WTC11 (cell line): ENCODE measurements at regions not wholly inside any gene's neighbourhood (a gene's known extent, or its start where the extent isn't known, plus 50 kb on each side); places are given as distances from the start of the nearest gene placed in this dataset.

Source experiments
- ATAC-seq: fragments of 200-7000 bp; cut with Tn5 transposase; 2 replicates; pipeline ENCODE4 v1.10.0; 2021; ENCODE audit warnings: mild to moderate bottlenecking, moderate library complexity
- CTCF ChIA-PET: fragments of 300-600 bp; sonication (Branson Sonifier 250); formaldehyde crosslinking; loops from one replicate; lab custom pipeline; 2021; ENCODE audit warnings: antibody characterized with exemption; lab: Charles Lee
- POLR2A ChIA-PET: fragments of 350-600 bp; sonication (Branson Sonifier 250); formaldehyde crosslinking; loops from one replicate; lab custom pipeline; 2021; ENCODE audit warnings: antibody characterized with exemption; lab: Charles Lee
- DNase-seq: peaks from one replicate; pipeline ENCODE4 v3.0.0; 2021; ENCODE audit warnings: low spot score
- H3K27ac Mint-ChIP-seq: 2 replicates; pipeline ENCODE4 v1.8.0; 2021; ENCODE audit warnings: mixed read lengths
- H3K27me3 Mint-ChIP-seq: 2 replicates; pipeline ENCODE4 v1.8.0; 2021; ENCODE audit warnings: low read depth, mild to moderate bottlenecking, moderate library complexity, mixed read lengths
- H3K36me3 Mint-ChIP-seq: 2 replicates; pipeline ENCODE4 v1.8.0; 2021; ENCODE audit warnings: mixed read lengths
- H3K4me1 Mint-ChIP-seq: 2 replicates; pipeline ENCODE4 v1.8.0; 2022; ENCODE audit warnings: mixed read lengths
- H3K4me3 Mint-ChIP-seq: 2 replicates; pipeline ENCODE4 v1.8.0; 2021; ENCODE audit warnings: mild to moderate bottlenecking, moderate library complexity, mixed read lengths
- H3K9me3 Mint-ChIP-seq: 2 replicates; pipeline ENCODE4 v1.8.0; 2021; ENCODE audit warnings: mixed read lengths
- CBFB ChIP-seq: sonication (generic); formaldehyde crosslinking; IDR thresholded peaks from 2 replicates; pipeline ENCODE4 v1.8.1; 2022; ENCODE audit warnings: mild to moderate bottlenecking, low read depth, missing genetic modification reagents
- CREB1 ChIP-seq: sonication (generic); formaldehyde crosslinking; IDR thresholded peaks from 2 replicates; pipeline ENCODE4 v1.8.0; 2023; ENCODE audit warnings: mild to moderate bottlenecking, missing genetic modification reagents
- EMX1 ChIP-seq: fragments of 250-450 bp; sonication (Bioruptor Pico); IDR thresholded peaks from 2 replicates; pipeline ENCODE4 v1.8.0; 2021; ENCODE audit warnings: mild to moderate bottlenecking
- GTF2I ChIP-seq: fragments of 250-450 bp; sonication (Bioruptor Pico); conservative IDR thresholded peaks from 2 replicates; pipeline ENCODE4 v1.4.0; 2021; ENCODE audit warnings: mild to moderate bottlenecking
- NFYB ChIP-seq: sonication (generic); formaldehyde crosslinking; conservative IDR thresholded peaks from 2 replicates; pipeline ENCODE4 v1.8.0; 2022; ENCODE audit warnings: low read depth, missing genetic modification reagents
- NR1H2 ChIP-seq: sonication (generic); formaldehyde crosslinking; IDR thresholded peaks from 2 replicates; pipeline ENCODE4 v1.9.0; 2021; ENCODE audit warnings: mild to moderate bottlenecking, moderate library complexity, missing genetic modification reagents
- NR3C1 ChIP-seq: sonication (generic); formaldehyde crosslinking; conservative IDR thresholded peaks from 2 replicates; pipeline ENCODE4 v1.8.1; 2023; ENCODE audit warnings: low read depth, mild to moderate bottlenecking, missing genetic modification reagents
- RELA ChIP-seq: sonication (generic); formaldehyde crosslinking; IDR thresholded peaks from 2 replicates; pipeline ENCODE4 v1.8.1; 2022; ENCODE audit warnings: missing genetic modification reagents, mild to moderate bottlenecking, borderline replicate concordance
- RORB ChIP-seq: fragments of 250-450 bp; sonication (Bioruptor Pico); IDR thresholded peaks from 2 replicates; pipeline ENCODE4 v1.9.0; 2021; ENCODE audit warnings: mild to moderate bottlenecking
- SP1 ChIP-seq: sonication (generic); formaldehyde crosslinking; conservative IDR thresholded peaks from 2 replicates; pipeline ENCODE4 v1.8.1; 2022; ENCODE audit warnings: missing genetic modification reagents
- TEAD1 ChIP-seq: sonication (generic); formaldehyde crosslinking; IDR thresholded peaks from 2 replicates; pipeline ENCODE4 v1.8.0; 2022; ENCODE audit warnings: mild to moderate bottlenecking, missing genetic modification reagents
- TP53 ChIP-seq: sonication (generic); formaldehyde crosslinking; IDR thresholded peaks from 2 replicates; pipeline ENCODE4 v1.8.1; 2023; ENCODE audit warnings: mild to moderate bottlenecking, missing genetic modification reagents
- TF ChIP-seq, protein P1 (sequence below): sonication (generic); formaldehyde crosslinking; IDR thresholded peaks from 2 replicates; pipeline ENCODE4 v1.8.0; 2023; ENCODE audit warnings: missing genetic modification reagents
- TF ChIP-seq, protein P2 (sequence below): fragments of 250-450 bp; sonication (Bioruptor Pico); IDR thresholded peaks from 2 replicates; pipeline ENCODE4 v1.9.0; 2021; ENCODE audit warnings: mild to moderate bottlenecking
- TF ChIP-seq, protein P3 (sequence below): sonication (generic); formaldehyde crosslinking; IDR thresholded peaks from 2 replicates; pipeline ENCODE4 v1.8.0; 2023; ENCODE audit warnings: missing genetic modification reagents, mild to moderate bottlenecking, borderline replicate concordance
- TF ChIP-seq, protein P4 (sequence below): sonication (generic); formaldehyde crosslinking; IDR thresholded peaks from 2 replicates; pipeline ENCODE4 v1.8.0; 2022; ENCODE audit warnings: mild to moderate bottlenecking, missing genetic modification reagents
- TF ChIP-seq, protein P5 (sequence below): fragments of 250-450 bp; sonication (Bioruptor Pico); conservative IDR thresholded peaks from 2 replicates; pipeline ENCODE4 v1.9.0; 2021; ENCODE audit warnings: mild to moderate bottlenecking
- TF ChIP-seq, protein P6 (sequence below): sonication (generic); formaldehyde crosslinking; conservative IDR thresholded peaks from 2 replicates; pipeline ENCODE4 v1.8.1; 2023; ENCODE audit warnings: mild to moderate bottlenecking, low read depth, missing genetic modification reagents, moderate library complexity
- TF ChIP-seq, protein P7 (sequence below): sonication (generic); formaldehyde crosslinking; IDR thresholded peaks from 2 replicates; pipeline ENCODE4 v1.8.1; 2022; ENCODE audit warnings: low read depth, mild to moderate bottlenecking, moderate library complexity, missing genetic modification reagents, borderline replicate concordance

DNA sequence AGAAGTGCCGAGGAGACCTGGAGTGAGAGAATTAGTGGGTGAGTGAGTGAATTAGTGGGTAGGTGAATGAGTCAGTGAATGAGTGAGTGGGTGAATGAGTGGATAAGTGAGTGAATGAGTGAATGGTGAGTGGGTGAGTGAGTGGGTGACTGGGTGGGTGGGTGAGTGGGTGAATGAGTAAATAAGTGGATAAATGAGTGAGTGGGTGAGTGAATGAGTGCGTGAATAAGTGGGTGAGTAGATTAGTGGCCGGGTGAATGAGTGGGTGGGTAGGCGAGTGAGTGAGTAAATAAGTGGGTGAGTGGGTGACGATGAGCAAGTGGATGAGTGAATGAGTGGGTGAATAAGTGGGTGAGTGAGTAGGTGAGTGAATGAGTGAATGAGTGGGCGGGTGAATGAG lies 243.7 kb upstream of the MGMT start:
- H3K36me3 Mint-ChIP-seq = no peaks in the 10 kb centered on the region
- CTCF ChIA-PET = no interaction called here

DNA sequence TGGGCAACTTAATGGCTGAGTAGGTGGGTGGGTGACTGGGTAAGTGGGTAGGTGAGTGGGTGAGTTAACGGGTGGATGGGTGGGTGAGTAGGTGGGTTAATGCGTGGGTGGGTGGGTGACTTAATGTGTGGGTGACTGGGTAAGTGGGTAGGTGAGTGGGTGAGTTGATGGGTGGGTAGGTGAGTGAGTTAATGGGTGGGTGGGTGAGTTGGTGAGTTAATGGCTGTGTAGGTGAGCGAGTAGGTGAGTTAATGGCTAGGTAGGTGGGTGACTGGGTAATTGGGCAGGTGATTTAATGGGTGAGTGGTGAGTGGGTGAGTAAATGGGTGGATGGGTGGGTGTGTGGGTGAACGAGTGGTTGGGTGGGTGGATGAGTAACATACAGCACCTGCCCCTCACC lies 243.0 kb upstream of the MGMT start:
- no peak for ATAC-seq
- Mint-ChIP-seq H3K27me3 (no peaks in the 10 kb centered on the region; the same call in 1 of the 2 replicates), H3K27ac (no peak overlapping the region), H3K36me3 (no peaks in the 10 kb centered on the region), H3K4me1 (0 out of 2 replicates have a peak, but pooled peaks cover 10% of the 10 kb centered on the region), H3K9me3 (no peaks in the 10 kb centered on the region), H3K4me3 (no peak overlapping the region)
- ChIA-PET POLR2A (no interaction called here), CTCF (no interaction called here)
- no peak for DNase-seq
- TF ChIP-seq, protein P1, sequence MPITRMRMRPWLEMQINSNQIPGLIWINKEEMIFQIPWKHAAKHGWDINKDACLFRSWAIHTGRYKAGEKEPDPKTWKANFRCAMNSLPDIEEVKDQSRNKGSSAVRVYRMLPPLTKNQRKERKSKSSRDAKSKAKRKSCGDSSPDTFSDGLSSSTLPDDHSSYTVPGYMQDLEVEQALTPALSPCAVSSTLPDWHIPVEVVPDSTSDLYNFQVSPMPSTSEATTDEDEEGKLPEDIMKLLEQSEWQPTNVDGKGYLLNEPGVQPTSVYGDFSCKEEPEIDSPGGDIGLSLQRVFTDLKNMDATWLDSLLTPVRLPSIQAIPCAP (CRISPR knock-in tag) = no peak
- TF ChIP-seq NFYB (no peak), CREB1 (CRISPR knock-in tag) (no peak), SP1 (CRISPR knock-in tag) (no peak), RORB (CRISPR knock-in tag) (no peak)
- TF ChIP-seq, protein P2, sequence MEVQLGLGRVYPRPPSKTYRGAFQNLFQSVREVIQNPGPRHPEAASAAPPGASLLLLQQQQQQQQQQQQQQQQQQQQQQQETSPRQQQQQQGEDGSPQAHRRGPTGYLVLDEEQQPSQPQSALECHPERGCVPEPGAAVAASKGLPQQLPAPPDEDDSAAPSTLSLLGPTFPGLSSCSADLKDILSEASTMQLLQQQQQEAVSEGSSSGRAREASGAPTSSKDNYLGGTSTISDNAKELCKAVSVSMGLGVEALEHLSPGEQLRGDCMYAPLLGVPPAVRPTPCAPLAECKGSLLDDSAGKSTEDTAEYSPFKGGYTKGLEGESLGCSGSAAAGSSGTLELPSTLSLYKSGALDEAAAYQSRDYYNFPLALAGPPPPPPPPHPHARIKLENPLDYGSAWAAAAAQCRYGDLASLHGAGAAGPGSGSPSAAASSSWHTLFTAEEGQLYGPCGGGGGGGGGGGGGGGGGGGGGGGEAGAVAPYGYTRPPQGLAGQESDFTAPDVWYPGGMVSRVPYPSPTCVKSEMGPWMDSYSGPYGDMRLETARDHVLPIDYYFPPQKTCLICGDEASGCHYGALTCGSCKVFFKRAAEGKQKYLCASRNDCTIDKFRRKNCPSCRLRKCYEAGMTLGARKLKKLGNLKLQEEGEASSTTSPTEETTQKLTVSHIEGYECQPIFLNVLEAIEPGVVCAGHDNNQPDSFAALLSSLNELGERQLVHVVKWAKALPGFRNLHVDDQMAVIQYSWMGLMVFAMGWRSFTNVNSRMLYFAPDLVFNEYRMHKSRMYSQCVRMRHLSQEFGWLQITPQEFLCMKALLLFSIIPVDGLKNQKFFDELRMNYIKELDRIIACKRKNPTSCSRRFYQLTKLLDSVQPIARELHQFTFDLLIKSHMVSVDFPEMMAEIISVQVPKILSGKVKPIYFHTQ (CRISPR knock-in tag) = no peak

More for the DNA sequence above, 243.7 kb upstream of the MGMT start:
- no peak for ATAC-seq
- H3K27me3 Mint-ChIP-seq = no peaks in the 10 kb centered on the region; the same call in 1 of the 2 replicates
- TF ChIP-seq, protein P3, sequence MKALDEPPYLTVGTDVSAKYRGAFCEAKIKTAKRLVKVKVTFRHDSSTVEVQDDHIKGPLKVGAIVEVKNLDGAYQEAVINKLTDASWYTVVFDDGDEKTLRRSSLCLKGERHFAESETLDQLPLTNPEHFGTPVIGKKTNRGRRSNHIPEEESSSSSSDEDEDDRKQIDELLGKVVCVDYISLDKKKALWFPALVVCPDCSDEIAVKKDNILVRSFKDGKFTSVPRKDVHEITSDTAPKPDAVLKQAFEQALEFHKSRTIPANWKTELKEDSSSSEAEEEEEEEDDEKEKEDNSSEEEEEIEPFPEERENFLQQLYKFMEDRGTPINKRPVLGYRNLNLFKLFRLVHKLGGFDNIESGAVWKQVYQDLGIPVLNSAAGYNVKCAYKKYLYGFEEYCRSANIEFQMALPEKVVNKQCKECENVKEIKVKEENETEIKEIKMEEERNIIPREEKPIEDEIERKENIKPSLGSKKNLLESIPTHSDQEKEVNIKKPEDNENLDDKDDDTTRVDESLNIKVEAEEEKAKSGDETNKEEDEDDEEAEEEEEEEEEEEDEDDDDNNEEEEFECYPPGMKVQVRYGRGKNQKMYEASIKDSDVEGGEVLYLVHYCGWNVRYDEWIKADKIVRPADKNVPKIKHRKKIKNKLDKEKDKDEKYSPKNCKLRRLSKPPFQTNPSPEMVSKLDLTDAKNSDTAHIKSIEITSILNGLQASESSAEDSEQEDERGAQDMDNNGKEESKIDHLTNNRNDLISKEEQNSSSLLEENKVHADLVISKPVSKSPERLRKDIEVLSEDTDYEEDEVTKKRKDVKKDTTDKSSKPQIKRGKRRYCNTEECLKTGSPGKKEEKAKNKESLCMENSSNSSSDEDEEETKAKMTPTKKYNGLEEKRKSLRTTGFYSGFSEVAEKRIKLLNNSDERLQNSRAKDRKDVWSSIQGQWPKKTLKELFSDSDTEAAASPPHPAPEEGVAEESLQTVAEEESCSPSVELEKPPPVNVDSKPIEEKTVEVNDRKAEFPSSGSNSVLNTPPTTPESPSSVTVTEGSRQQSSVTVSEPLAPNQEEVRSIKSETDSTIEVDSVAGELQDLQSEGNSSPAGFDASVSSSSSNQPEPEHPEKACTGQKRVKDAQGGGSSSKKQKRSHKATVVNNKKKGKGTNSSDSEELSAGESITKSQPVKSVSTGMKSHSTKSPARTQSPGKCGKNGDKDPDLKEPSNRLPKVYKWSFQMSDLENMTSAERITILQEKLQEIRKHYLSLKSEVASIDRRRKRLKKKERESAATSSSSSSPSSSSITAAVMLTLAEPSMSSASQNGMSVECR (CRISPR knock-in tag) = no peak
- TF ChIP-seq GTF2I (CRISPR knock-in tag) = no peak
- no peak for TF ChIP-seq RELA (CRISPR knock-in tag)
- no peak for TF ChIP-seq TEAD1 (CRISPR knock-in tag)
- TF ChIP-seq, protein P4, sequence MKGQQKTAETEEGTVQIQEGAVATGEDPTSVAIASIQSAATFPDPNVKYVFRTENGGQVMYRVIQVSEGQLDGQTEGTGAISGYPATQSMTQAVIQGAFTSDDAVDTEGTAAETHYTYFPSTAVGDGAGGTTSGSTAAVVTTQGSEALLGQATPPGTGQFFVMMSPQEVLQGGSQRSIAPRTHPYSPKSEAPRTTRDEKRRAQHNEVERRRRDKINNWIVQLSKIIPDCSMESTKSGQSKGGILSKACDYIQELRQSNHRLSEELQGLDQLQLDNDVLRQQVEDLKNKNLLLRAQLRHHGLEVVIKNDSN = no peak
- TF ChIP-seq NR1H2 (CRISPR knock-in tag) = no peak
- no peak for TF ChIP-seq EMX1 (CRISPR knock-in tag)
- TF ChIP-seq, protein P5, sequence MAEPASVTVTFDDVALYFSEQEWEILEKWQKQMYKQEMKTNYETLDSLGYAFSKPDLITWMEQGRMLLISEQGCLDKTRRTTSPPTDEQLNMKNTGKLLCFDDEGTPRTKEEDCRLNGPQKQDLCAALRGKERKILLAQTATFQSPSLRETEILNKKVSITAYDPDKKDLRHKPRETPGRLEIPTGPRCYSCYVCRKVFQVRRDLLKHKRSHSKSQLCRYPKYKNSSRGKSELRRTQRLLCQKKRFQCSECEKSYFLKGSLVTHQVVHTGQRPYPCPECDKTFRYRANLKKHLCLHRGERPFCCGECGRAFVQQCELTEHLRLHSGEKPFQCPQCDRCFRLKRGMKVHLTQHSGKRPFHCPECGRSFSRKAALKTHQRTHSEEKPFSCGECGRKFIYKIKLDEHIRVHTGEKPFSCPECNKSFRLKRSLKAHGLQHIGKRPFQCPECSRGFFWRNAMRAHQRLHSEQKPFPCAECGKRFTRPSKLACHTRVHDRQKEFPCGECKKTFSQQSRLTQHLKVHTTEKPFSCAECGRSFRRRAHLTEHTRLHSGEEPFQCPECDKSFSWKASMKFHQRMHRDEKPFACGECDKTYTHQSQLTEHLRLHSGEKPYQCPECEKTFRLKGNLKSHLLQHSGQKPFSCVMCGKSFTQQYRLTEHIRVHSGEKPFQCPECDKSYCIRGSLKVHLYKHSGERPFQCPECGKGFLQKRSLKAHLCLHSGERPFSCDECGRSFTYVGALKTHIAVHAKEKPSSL (CRISPR knock-in tag) = no peak
- TF ChIP-seq NR3C1 = no peak
- TF ChIP-seq TP53 (CRISPR knock-in tag) = no peak
- TF ChIP-seq CBFB (CRISPR knock-in tag) = no peak
- TF ChIP-seq, protein P6, sequence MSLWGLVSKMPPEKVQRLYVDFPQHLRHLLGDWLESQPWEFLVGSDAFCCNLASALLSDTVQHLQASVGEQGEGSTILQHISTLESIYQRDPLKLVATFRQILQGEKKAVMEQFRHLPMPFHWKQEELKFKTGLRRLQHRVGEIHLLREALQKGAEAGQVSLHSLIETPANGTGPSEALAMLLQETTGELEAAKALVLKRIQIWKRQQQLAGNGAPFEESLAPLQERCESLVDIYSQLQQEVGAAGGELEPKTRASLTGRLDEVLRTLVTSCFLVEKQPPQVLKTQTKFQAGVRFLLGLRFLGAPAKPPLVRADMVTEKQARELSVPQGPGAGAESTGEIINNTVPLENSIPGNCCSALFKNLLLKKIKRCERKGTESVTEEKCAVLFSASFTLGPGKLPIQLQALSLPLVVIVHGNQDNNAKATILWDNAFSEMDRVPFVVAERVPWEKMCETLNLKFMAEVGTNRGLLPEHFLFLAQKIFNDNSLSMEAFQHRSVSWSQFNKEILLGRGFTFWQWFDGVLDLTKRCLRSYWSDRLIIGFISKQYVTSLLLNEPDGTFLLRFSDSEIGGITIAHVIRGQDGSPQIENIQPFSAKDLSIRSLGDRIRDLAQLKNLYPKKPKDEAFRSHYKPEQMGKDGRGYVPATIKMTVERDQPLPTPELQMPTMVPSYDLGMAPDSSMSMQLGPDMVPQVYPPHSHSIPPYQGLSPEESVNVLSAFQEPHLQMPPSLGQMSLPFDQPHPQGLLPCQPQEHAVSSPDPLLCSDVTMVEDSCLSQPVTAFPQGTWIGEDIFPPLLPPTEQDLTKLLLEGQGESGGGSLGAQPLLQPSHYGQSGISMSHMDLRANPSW (CRISPR knock-in tag) = no peak
- TF ChIP-seq, protein P7, sequence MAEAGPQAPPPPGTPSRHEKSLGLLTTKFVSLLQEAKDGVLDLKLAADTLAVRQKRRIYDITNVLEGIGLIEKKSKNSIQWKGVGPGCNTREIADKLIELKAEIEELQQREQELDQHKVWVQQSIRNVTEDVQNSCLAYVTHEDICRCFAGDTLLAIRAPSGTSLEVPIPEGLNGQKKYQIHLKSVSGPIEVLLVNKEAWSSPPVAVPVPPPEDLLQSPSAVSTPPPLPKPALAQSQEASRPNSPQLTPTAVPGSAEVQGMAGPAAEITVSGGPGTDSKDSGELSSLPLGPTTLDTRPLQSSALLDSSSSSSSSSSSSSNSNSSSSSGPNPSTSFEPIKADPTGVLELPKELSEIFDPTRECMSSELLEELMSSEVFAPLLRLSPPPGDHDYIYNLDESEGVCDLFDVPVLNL (CRISPR knock-in tag) = no peak
- TF ChIP-seq, all 79 proteins: peak for 0
- POLR2A ChIA-PET = no interaction called here
- no peak for DNase-seq
- H3K4me1 Mint-ChIP-seq = 0 out of 2 replicates have a peak, but pooled peaks cover 10% of the 10 kb centered on the region
- H3K9me3 Mint-ChIP-seq = no peaks in the 10 kb centered on the region
- no peak overlapping the region for H3K4me3 Mint-ChIP-seq
- no peak overlapping the region for H3K27ac Mint-ChIP-seq
